ENCODE measurements at regions not wholly inside any gene's neighbourhood (a gene's known extent, or its start where the extent isn't known, plus 50 kb on each side); places are given as distances from the start of the nearest gene placed in this dataset.

- CTCF ChIA-PET = no interaction called here
- Mint-ChIP-seq H3K9me3 (ENCODE audit: low read depth, unreplicated experiment) (peaks cover 10% of the 10 kb centered on the region), H3K27ac (ENCODE audit: unreplicated experiment) (no peak overlapping the region), H3K4me1 (ENCODE audit: low read depth, unreplicated experiment) (no peaks in the 10 kb centered on the region), H3K27me3 (ENCODE audit: unreplicated experiment) (no peaks in the 10 kb centered on the region), H3K36me3 (ENCODE audit: insufficient read depth, unreplicated experiment) (no peaks in the 10 kb centered on the region), H3K4me3 (ENCODE audit: low read depth, unreplicated experiment) (no peak overlapping the region)
- intact Hi-C loops (cut with micrococcal nuclease; ENCODE audit: unreplicated experiment) = no loop called here
- BruUV-seq (replicated peaks) = no TSS peak
- no peak for DNase-seq
- TF ChIP-seq CTCF (IDR thresholded peaks at IDR 0.05; ENCODE audit: unreplicated experiment) = no peak
Observed at GRCh38 chr3:110485389-110485788, 586.2 kb upstream of the NECTIN3 start.

- H3K4me1 Mint-ChIP-seq (ENCODE audit: low read depth, unreplicated experiment) = no peaks in the 10 kb centered on the region
- no peak for TF ChIP-seq CTCF (IDR thresholded peaks at IDR 0.05; ENCODE audit: unreplicated experiment)
- no peaks in the 10 kb centered on the region for H3K36me3 Mint-ChIP-seq (ENCODE audit: insufficient read depth, unreplicated experiment)
- H3K9me3 Mint-ChIP-seq (ENCODE audit: low read depth, unreplicated experiment) = peaks cover 12% of the 10 kb centered on the region
- BruUV-seq (replicated peaks) = no TSS peak
- H3K4me3 Mint-ChIP-seq (ENCODE audit: low read depth, unreplicated experiment) = no peak overlapping the region
- no peak for DNase-seq
- H3K27ac Mint-ChIP-seq (ENCODE audit: unreplicated experiment) = no peak overlapping the region
- no peaks in the 10 kb centered on the region for H3K27me3 Mint-ChIP-seq (ENCODE audit: unreplicated experiment)
- CTCF ChIA-PET = no interaction called here
- intact Hi-C loops (cut with micrococcal nuclease; ENCODE audit: unreplicated experiment) = no loop called here
Observed at GRCh38 chr3:110487840-110488239, 583.8 kb upstream of the NECTIN3 start.

GRCh38 chr3:110491413-110491812 lies 580.2 kb upstream of the NECTIN3 start:
- H3K4me1 Mint-ChIP-seq (ENCODE audit: low read depth, unreplicated experiment) = no peaks in the 10 kb centered on the region
- no peaks in the 10 kb centered on the region for H3K36me3 Mint-ChIP-seq (ENCODE audit: insufficient read depth, unreplicated experiment)
- no peaks in the 10 kb centered on the region for H3K27me3 Mint-ChIP-seq (ENCODE audit: unreplicated experiment)
- no peak overlapping the region for H3K27ac Mint-ChIP-seq (ENCODE audit: unreplicated experiment)
- DNase-seq = no peak
- intact Hi-C loops (cut with micrococcal nuclease; ENCODE audit: unreplicated experiment) = no loop called here
- TF ChIP-seq CTCF (IDR thresholded peaks at IDR 0.05; ENCODE audit: unreplicated experiment) = no peak
- CTCF ChIA-PET = no interaction called here
- BruUV-seq (replicated peaks) = no TSS peak
- no peak overlapping the region for H3K4me3 Mint-ChIP-seq (ENCODE audit: low read depth, unreplicated experiment)
- H3K9me3 Mint-ChIP-seq (ENCODE audit: low read depth, unreplicated experiment) = peaks cover 11% of the 10 kb centered on the region

GRCh38 chr3:110492876-110493275 lies 578.7 kb upstream of the NECTIN3 start:
- CTCF ChIA-PET = no interaction called here
- Mint-ChIP-seq H3K27ac (ENCODE audit: unreplicated experiment) (no peak overlapping the region), H3K4me3 (ENCODE audit: low read depth, unreplicated experiment) (no peak overlapping the region), H3K9me3 (ENCODE audit: low read depth, unreplicated experiment) (peaks cover 10% of the 10 kb centered on the region), H3K27me3 (ENCODE audit: unreplicated experiment) (no peaks in the 10 kb centered on the region), H3K36me3 (ENCODE audit: insufficient read depth, unreplicated experiment) (no peaks in the 10 kb centered on the region), H3K4me1 (ENCODE audit: low read depth, unreplicated experiment) (no peaks in the 10 kb centered on the region)
- no peak for TF ChIP-seq CTCF (IDR thresholded peaks at IDR 0.05; ENCODE audit: unreplicated experiment)
- no peak for DNase-seq
- intact Hi-C loops (cut with micrococcal nuclease; ENCODE audit: unreplicated experiment) = no loop called here
- no TSS peak for BruUV-seq (replicated peaks)

Measured in Calu3 (cell line).